Kidney (tissue), 13 donors: ENCODE measurements at regions not wholly inside any gene's neighbourhood (a gene's known extent, or its start where the extent isn't known, plus 50 kb on each side); places are given as distances from the start of the nearest gene placed in this dataset.
A peak's percentile ranks its signal among the peaks of the same experiment; 100 is the strongest.

Experiments
- DNase-seq, 5 donors: peaks; one replicate each; pipeline ENCODE4 v3.0.0-alpha.2; 2013 to 2020
- FAIRE-seq: peaks from 2 replicates; lab custom pipeline; 2012; peaks lifted over from hg19 to GRCh38; lab: Jason Lieb, UNC
- H3K27ac ChIP-seq, 2 donors: one replicate each; pipeline ENCODE4 v1.7.0; 2013; ENCODE audit warnings: low read depth in 2 of 2, low read length in 2 of 2, inconsistent platforms in 1 of 2
- H3K27me3 ChIP-seq: one replicate; pipeline ENCODE4 v1.7.1; 2013; ENCODE audit warnings: low read length, inconsistent platforms; ENCODE audit not compliant: control insufficient read depth, insufficient read depth
- H3K36me3 ChIP-seq, 3 donors: one replicate each; pipeline versions ENCODE4 v1.7.0 to v1.7.1; 2013; ENCODE audit warnings: low read length in 3 of 3, control low read depth in 1 of 3, inconsistent platforms in 1 of 3; ENCODE audit not compliant: insufficient read depth in 3 of 3, control insufficient read depth in 2 of 3
- H3K4me1 ChIP-seq, 3 donors: one replicate each; pipeline versions ENCODE4 v1.7.0 to v1.7.1; 2013; ENCODE audit warnings: low read length in 3 of 3, inconsistent platforms in 1 of 3, low read depth in 1 of 3; ENCODE audit not compliant: control insufficient read depth in 2 of 3, insufficient read depth in 2 of 3
- H3K4me3 ChIP-seq, 3 donors: one replicate each; pipeline versions ENCODE4 v1.7.0 to v1.8.1; 2013; ENCODE audit warnings: low read length in 3 of 3, control low read depth in 1 of 3, inconsistent platforms in 1 of 3
- H3K9ac ChIP-seq, 3 donors: one replicate each; pipeline versions ENCODE4 v1.7.0 to v1.7.1; 2013; ENCODE audit warnings: low read length in 3 of 3, control low read depth in 1 of 3, inconsistent platforms in 1 of 3
- H3K9me3 ChIP-seq, 3 donors: one replicate each; pipeline versions ENCODE4 v1.7.0 to v1.7.1; 2013; ENCODE audit warnings: low read length in 3 of 3, control low read depth in 1 of 3, inconsistent platforms in 1 of 3; ENCODE audit not compliant: control insufficient read depth in 2 of 3, insufficient read depth in 1 of 3
- intact Hi-C: fragments of 100-400 bp; cut with DNase I; formaldehyde crosslinking; loops from one replicate; pipeline ENCODE4 v1.11.1; 2022
- TF ChIP-seq, protein P1 (sequence below): IDR thresholded peaks from 3 replicates; pipeline ENCODE4 v1.5.1; 2012; ENCODE audit warnings: mild to moderate bottlenecking, moderate library complexity, borderline replicate concordance; ENCODE audit not compliant: insufficient read depth; ENCODE audit errors: extremely low read depth
- donor health status: control.
- donor health status: control.
- donor health status: control.
- donor health status: control.
- donor health status: control.
- donor health status: DM: yes; HTN: yes; CAD: no.
- donor health status: Normal renal cell carcinoma (clear cell type).

DNA sequence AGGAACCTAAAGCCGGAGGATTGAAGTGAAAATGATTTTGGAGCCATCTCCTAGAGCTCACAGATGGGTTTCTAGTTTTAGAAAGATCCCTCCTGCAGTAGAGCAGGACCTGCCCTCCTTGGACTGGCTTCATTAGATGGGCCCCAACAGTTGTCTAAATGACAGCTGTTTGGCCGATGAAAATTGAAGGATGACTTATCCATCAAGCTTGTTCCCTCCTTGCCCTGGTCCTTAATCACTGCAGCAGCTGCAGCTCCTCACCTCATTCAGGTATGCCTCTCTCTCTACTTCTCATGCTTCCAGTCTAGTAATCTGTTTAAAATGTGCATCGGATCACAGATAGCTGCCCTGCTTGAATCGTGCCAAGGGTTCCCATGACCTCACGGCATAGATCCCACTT is 677.6 kb downstream of the BCL11A start:
- FAIRE-seq (no peak), DNase-seq (no peak)
- TF ChIP-seq, protein P1, sequence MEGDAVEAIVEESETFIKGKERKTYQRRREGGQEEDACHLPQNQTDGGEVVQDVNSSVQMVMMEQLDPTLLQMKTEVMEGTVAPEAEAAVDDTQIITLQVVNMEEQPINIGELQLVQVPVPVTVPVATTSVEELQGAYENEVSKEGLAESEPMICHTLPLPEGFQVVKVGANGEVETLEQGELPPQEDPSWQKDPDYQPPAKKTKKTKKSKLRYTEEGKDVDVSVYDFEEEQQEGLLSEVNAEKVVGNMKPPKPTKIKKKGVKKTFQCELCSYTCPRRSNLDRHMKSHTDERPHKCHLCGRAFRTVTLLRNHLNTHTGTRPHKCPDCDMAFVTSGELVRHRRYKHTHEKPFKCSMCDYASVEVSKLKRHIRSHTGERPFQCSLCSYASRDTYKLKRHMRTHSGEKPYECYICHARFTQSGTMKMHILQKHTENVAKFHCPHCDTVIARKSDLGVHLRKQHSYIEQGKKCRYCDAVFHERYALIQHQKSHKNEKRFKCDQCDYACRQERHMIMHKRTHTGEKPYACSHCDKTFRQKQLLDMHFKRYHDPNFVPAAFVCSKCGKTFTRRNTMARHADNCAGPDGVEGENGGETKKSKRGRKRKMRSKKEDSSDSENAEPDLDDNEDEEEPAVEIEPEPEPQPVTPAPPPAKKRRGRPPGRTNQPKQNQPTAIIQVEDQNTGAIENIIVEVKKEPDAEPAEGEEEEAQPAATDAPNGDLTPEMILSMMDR, result no peak
- Histone ChIP-seq H3K36me3 (no peaks in the 10 kb centered on the region), H3K4me3 (no peak overlapping the region), H3K9me3 (no peaks in the 10 kb centered on the region), H3K27ac (no peak overlapping the region), H3K27me3 (no peaks in the 10 kb centered on the region), H3K4me1 (no peaks in the 10 kb centered on the region), H3K9ac (no peak overlapping the region)
- intact Hi-C loops, result no loop called here

DNA sequence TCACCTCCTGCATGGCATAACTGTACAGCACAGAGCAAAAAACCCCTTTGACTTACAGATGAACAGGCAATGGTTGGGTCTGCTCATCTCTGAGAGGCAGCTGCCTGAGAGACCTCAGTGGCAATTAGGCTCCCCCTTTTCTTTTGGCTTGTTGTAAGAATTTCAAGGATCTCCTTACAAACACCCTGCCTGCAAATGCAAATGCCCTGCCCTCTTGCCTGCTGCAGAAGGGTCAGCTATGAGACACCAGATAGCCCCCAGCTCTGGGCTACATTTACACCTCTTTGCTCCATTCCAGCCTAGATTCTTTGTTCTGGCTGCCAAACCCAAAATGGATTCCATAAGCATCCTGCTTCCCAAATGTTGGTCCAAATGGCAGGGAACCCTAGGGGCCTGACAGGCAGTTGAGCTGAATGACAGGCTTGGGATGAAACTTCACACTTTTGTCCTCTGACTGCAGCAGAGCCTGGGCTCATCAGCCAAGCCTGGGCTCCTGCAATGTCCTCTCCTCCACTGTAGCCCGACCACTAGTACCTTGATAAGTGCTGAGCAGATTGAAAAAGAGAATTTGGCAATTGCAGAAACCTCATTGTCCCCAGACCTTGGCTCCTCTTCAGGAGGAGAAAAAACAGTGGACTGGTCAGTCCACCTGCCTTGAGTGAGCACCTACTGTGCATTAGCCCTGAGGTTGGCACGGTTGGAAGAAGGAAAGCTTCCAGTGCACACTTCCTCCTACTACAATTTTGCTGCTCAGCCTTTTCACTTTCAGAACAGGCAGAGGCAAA is 678.3 kb downstream of the BCL11A start:
- Histone ChIP-seq H3K9me3 (no peaks in the 10 kb centered on the region), H3K27me3 (no peaks in the 10 kb centered on the region), H3K4me3 (no peak overlapping the region), H3K36me3 (no peaks in the 10 kb centered on the region), H3K9ac (no peak overlapping the region), H3K27ac (no peak overlapping the region), H3K4me1 (no peaks in the 10 kb centered on the region)
- no peak for DNase-seq
- FAIRE-seq, result no peak
- intact Hi-C loops, result no loop called here
- TF ChIP-seq, protein P1, result no peak

DNA sequence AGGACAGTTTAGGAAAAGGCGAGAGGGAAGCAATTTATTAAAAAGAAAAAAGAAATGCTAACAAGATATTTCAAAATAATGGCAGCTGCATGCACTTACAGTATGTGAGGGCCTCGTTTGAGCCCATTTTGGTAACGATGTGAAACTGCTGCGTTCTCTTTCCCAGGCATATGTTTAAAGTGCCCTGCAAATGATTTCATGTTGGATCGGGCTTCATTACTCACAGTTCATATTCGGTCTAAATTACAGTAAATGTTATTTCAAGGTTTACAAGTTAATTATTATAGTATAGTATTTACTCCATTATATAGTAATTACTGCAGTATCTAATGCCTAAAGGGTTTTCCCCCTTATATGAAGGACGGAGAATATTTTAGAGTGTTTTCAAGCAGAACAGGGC is 679.1 kb downstream of the BCL11A start:
- FAIRE-seq, result no peak
- intact Hi-C loops, result no loop called here
- H3K4me3 ChIP-seq, result no peak overlapping the region
- TF ChIP-seq, protein P1, result no peak
- no peak overlapping the region for H3K9ac ChIP-seq
- no peaks in the 10 kb centered on the region for H3K36me3 ChIP-seq
- H3K9me3 ChIP-seq, result no peaks in the 10 kb centered on the region
- no peak overlapping the region for H3K27ac ChIP-seq
- no peaks in the 10 kb centered on the region for H3K4me1 ChIP-seq
- DNase-seq, result no peak
- no peaks in the 10 kb centered on the region for H3K27me3 ChIP-seq

DNA sequence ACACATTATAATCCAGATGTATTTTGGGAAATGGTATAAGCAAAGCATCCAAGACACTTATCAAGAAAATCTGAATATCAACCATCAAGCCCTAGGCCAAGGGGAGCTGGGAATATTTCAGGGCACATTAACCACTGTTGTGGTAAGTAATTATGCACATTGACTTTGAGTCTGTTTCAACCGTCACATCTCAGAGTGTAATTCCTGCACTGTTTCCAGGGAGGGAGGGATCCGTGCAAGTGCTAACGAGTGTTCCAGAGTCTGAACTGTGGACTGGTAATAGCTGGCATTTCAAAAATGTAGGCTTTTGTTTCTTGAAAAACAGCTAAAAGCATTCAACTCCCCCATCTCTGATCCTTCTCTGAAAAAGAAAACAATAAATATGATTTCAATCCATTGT is 681.6 kb downstream of the BCL11A start:
- Histone ChIP-seq H3K27me3 (no peaks in the 10 kb centered on the region), H3K27ac (no peak overlapping the region), H3K4me3 (no peak overlapping the region), H3K9ac (no peak overlapping the region), H3K9me3 (no peaks in the 10 kb centered on the region), H3K4me1 (no peaks in the 10 kb centered on the region), H3K36me3 (no peaks in the 10 kb centered on the region)
- TF ChIP-seq, protein P1, result no peak
- intact Hi-C loops, result no loop called here
- DNase-seq, result peak in 2 of 5 donors; percentile 10 to 14
- no peak for FAIRE-seq
